ENCODE measurements at regions not wholly inside any gene's neighbourhood (a gene's known extent, or its start where the extent isn't known, plus 50 kb on each side); places are given as distances from the start of the nearest gene placed in this dataset.

DNA sequence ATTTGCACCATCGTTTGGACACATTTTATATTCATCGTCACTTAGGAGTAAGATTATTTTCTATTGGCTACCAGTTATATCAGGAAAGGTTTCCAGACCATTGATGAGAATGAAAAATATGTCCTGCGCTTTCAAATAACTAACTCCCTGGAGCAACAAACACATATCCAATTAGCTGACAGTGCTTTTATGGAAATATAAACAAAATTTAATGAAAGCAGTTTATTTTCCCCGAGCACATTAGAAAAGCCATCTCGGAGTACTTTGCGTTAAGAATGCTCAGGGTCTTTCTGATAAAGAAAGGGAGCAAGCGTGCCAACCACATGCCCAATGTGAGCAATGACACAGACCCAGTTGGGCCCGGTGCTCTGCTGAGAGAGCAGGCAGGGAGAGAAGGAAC is 85.1 kb upstream of the ZPBP start:
- Mint-ChIP-seq H3K4me3 (no peak overlapping the region), H3K36me3 (no peaks in the 10 kb centered on the region), H3K27ac (no peak overlapping the region), H3K4me1 (peaks cover 2% of the 10 kb centered on the region), H3K9me3 (no peaks in the 10 kb centered on the region), H3K27me3 (peaks cover 29% of the 10 kb centered on the region)
- CTCF ChIA-PET, result no interaction called here
- no peak for DNase-seq

DNA sequence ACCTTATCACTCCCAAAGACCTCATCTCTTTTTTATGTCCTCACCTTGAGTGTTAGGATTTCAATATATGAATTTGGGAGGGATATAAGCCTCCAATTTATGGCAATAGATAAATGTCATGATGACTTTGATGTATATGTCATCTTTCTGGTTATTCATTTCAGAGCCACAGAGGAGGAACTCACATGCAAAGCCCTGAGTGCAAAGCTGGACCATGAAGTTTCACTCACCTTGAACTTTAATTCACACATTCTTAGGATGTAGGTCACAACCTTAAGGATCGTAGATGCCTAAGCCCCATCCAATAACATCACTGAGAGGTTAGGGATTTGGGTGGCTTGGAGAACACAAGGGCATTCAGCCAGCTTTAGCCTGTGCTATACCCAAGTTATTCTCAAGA is 81.9 kb upstream of the ZPBP start:
- Mint-ChIP-seq H3K36me3 (no peaks in the 10 kb centered on the region), H3K4me3 (no peak overlapping the region), H3K27ac (no peak overlapping the region), H3K27me3 (peaks cover 48% of the 10 kb centered on the region), H3K4me1 (no peaks in the 10 kb centered on the region), H3K9me3 (no peaks in the 10 kb centered on the region)
- CTCF ChIA-PET, result interaction anchor here (1.0 to 1.2 kb wide), 2 partner anchors 12 to 244 kb away, joined by 3 to 4 read pairs; no protein-coding TSS in a partner anchor
- no peak for DNase-seq

DNA sequence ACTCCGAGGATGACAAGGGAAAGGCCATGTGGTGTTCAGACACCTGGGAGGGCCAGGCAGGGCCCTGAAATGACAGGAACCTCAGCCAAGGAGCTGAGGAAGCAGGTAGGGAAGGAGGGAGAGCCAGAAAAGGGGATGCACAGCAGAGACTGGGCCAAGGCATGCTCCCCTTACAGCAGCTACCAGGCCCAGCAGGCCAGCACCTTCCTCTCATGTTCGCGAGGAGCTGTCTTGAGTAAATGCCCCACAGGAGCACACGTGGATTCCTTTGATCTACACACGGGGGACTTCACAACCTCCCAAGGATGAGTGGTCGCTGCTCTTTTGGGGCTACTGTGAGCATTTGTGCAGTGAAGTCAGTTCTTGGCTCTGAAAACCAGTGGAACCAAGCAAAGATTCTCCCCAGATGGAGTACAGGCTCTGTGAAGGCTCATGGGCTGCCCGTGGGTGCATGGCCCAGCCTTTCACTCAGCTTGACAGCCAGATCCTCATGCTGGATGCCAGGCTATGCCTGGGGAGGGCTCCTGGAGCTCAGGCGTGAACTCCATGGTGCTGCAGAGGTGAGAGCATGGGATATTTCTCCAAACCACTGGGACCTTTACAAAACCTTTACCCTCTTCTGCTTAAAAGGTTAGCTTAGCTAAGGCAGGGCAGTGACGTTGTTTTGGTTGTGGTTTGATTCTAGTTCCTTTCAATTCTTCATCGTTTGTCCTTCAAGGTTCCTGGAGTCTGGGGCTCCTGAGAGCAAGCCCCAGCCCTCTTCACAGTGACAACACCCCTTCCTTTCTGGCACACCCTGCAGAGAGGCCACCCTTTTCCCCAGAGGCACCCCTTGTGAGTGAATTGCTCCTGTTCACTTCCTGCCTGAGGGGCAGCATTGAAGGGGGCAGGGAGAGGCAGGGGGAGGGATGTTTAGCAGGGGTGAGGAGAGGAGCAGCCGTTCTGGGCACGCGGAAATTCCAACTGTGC is 74.2 kb upstream of the ZPBP start:
- CTCF ChIA-PET, result no interaction called here
- no peaks in the 10 kb centered on the region for H3K36me3 Mint-ChIP-seq
- H3K4me3 Mint-ChIP-seq, result no peak overlapping the region
- no peaks in the 10 kb centered on the region for H3K9me3 Mint-ChIP-seq
- DNase-seq, result peak; percentile 47
- H3K27ac Mint-ChIP-seq, result peak overlapping the region; percentile 79
- peaks cover 61% of the 10 kb centered on the region for H3K4me1 Mint-ChIP-seq
- peaks cover 21% of the 10 kb centered on the region for H3K27me3 Mint-ChIP-seq

DNA sequence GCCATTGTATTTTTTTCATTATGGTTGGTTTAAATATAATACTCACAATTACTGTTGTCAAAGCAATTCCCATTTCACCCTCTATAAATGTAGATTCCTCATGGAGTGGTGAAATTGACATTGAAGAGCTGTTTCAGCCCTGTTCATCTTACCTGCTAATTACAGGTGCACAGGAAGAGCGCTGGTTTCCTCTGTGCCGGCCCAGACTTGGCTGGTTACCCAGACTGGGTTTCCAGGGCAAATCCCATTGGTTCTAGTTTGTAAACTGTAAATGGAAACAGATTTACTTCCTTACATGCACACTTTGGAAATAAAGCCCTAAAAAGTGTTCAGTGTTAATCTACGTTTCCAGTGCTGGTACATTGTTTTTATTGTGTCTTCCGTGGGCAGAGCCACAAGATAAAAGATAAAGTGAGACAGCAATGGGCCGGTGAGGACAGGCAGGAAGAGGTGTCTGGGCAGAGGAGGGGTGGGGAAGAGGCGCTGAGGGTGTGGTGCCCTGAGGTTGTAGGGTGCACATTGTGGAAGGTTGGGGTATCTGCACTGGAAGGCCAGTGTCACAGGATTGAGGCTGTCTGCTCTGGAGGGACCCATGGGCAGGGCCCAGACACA is 71.6 kb upstream of the ZPBP start:
- H3K9me3 Mint-ChIP-seq, result no peaks in the 10 kb centered on the region
- H3K4me1 Mint-ChIP-seq, result peaks cover 74% of the 10 kb centered on the region
- peak overlapping the region; percentile 36 for H3K4me3 Mint-ChIP-seq
- DNase-seq, result peak; percentile 58
- CTCF ChIA-PET, result interaction anchor here (1.2 kb wide), 1 partner anchor 254 kb away, joined by 3 read pairs; no protein-coding TSS in a partner anchor
- H3K36me3 Mint-ChIP-seq, result no peaks in the 10 kb centered on the region
- H3K27ac Mint-ChIP-seq, result peak overlapping the region; percentile 81
- peaks cover 6% of the 10 kb centered on the region for H3K27me3 Mint-ChIP-seq

DNA sequence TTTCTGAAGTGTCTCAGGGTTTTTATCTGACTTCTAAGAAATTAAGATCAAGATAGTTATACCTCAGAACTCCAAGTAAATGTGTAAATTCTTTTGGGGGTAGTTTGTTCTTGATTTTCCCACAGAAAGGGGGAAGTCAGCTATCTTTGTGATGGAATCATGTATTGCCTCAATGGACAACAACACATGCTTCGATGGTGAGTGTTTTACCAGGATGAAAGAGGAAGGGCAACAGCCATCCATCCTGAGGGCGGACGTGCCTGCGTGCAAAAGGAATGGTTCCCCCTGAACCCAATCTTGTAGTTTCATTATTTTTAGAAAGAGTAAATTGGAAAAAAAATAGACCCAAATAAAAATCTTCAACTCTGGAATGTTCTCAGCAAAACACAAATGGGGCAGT is 67.2 kb upstream of the ZPBP start:
- no peak overlapping the region for H3K27ac Mint-ChIP-seq
- H3K4me1 Mint-ChIP-seq, result peaks cover 59% of the 10 kb centered on the region
- CTCF ChIA-PET, result no interaction called here

DNA sequence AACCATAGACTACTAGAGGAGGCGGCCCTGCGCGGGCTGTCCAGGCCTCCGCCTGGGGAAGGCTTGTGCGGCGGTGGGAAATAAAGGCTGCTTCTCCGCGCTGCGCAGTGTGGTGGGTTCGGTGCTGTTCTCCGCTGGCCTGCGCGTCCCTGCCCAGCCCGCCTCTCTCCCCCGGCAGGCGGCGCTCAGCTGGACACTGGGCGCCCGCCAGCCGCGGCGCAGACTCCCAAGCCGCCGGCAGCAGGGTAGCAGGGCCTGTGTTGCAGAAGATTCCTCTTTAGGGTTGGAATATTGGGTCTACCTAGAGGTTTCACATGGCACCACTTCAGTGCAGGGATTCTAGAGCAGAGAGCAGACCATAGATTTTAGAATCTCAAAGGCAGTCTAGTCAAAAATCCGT is 66.1 kb upstream of the ZPBP start:
- DNase-seq, result no peak
- Mint-ChIP-seq H3K27ac (no peak overlapping the region), H3K4me1 (peaks cover 52% of the 10 kb centered on the region), H3K4me3 (no peak overlapping the region), H3K9me3 (no peaks in the 10 kb centered on the region), H3K27me3 (peaks cover 6% of the 10 kb centered on the region), H3K36me3 (no peaks in the 10 kb centered on the region)
- CTCF ChIA-PET, result no interaction called here

More for the DNA sequence above, 67.2 kb upstream of the ZPBP start:
- no peaks in the 10 kb centered on the region for H3K9me3 Mint-ChIP-seq
- H3K4me3 Mint-ChIP-seq, result no peak overlapping the region
- no peak for DNase-seq
- no peaks in the 10 kb centered on the region for H3K36me3 Mint-ChIP-seq
- peaks cover 6% of the 10 kb centered on the region for H3K27me3 Mint-ChIP-seq

DNA sequence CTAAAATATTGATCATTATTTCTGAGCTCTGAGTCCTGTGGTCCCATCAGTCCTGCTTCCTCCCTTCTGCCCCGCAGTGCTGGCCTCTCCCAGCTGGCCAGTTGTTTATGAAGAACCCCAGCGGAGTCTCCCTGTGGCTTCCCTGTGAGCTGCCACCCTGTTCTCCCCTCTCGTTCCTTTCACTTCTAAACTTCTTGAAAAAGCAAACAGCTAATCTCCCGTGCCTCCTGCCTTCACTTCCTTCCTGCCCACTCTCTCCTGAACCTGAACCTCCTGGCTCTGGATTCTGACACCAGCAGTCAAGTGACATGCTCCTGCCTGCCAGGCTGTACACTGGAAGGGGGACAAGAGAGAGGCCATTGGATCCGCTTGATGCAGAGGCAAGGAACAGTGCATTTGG is 63.7 kb upstream of the ZPBP start:
- H3K4me3 Mint-ChIP-seq, result peak overlapping the region; percentile 42
- no peaks in the 10 kb centered on the region for H3K36me3 Mint-ChIP-seq
- CTCF ChIA-PET, result interaction anchor here (0.5 to 2.7 kb wide), 6 partner anchors 10 to 985 kb away, joined by 3 to 16 read pairs (median 4); no protein-coding TSS in a partner anchor
- peaks cover 6% of the 10 kb centered on the region for H3K27me3 Mint-ChIP-seq
- DNase-seq, result no peak
- peaks cover 43% of the 10 kb centered on the region for H3K4me1 Mint-ChIP-seq
- no peaks in the 10 kb centered on the region for H3K9me3 Mint-ChIP-seq
- H3K27ac Mint-ChIP-seq, result peak overlapping the region; percentile 72

DNA sequence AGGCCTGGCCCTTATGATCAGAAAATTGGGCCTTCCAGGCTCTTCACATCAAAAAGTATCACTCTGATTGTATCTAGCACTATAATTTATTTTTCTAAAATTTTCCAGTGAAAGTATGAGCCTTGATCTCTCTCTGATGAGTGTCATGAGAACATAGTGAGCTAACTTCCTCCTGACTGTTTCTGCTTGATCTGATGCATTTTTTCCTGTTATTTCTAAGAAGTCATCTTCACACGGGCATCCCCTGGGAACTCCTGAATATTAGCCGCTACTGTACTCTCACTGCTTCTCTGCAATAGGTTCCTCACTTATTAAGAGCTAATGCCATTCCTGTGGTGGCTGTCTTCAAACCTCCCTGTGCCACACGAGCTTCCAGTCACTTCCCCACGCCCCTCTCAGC is 63.1 kb upstream of the ZPBP start:
- H3K4me1 Mint-ChIP-seq, result peaks cover 45% of the 10 kb centered on the region
- H3K9me3 Mint-ChIP-seq, result no peaks in the 10 kb centered on the region
- CTCF ChIA-PET, result interaction anchor here (0.5 to 2.7 kb wide), 8 partner anchors 9 to 985 kb away, joined by 3 to 16 read pairs (median 4); no protein-coding TSS in a partner anchor
- peaks cover 5% of the 10 kb centered on the region for H3K27me3 Mint-ChIP-seq
- peak overlapping the region; percentile 72 for H3K27ac Mint-ChIP-seq
- DNase-seq, result no peak
- no peak overlapping the region for H3K4me3 Mint-ChIP-seq
- H3K36me3 Mint-ChIP-seq, result no peaks in the 10 kb centered on the region

DNA sequence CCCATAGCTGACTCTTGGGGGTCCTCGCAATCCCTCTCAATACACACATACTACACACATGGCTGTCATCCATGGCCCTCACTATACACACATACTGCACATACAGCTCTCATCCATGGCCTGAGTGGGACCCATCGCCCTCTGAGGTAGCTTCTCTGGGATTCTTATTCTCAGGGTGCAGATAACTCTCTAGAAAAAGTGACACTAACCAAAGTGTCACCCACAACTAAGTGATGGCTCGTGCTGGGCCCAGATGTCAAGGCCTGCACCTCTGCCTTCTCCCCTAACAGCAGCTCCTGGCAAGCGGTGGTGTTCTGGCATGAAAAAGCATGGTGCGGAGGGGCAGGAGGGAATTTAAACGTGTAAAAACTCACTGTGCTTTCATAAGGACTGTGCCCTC is 62.7 kb upstream of the ZPBP start:
- Mint-ChIP-seq H3K9me3 (no peaks in the 10 kb centered on the region), H3K4me3 (no peak overlapping the region)
- CTCF ChIA-PET, result interaction anchor here (0.5 to 2.7 kb wide), 7 partner anchors 9 to 289 kb away, joined by 3 to 16 read pairs (median 4); no protein-coding TSS in a partner anchor

DNA sequence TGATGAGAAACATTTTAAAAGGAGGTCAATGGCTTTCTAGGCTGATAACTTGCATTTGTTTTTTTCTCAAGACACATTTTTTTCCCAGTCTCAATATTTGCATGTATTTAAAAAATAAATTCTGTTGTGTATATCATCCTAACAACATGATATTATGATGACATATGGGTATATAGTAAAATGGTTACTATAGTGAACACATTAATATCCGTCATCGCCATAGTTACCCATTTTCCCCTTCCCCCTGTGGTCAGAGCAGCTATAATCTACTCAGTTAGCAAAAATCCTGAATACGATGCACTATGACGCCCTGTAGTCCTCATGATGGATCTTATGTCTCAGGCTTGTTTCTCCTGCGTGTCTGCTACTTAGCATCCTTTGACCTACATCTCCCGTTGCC is 60.9 kb upstream of the ZPBP start:
- Mint-ChIP-seq H3K36me3 (no peaks in the 10 kb centered on the region), H3K27me3 (no peaks in the 10 kb centered on the region), H3K9me3 (no peaks in the 10 kb centered on the region), H3K4me1 (peaks cover 43% of the 10 kb centered on the region), H3K4me3 (no peak overlapping the region), H3K27ac (no peak overlapping the region)
- CTCF ChIA-PET, result no interaction called here
- no peak for DNase-seq

More for the DNA sequence above, 62.7 kb upstream of the ZPBP start:
- Mint-ChIP-seq H3K27ac (no peak overlapping the region), H3K36me3 (no peaks in the 10 kb centered on the region), H3K4me1 (peaks cover 42% of the 10 kb centered on the region), H3K27me3 (peaks cover 1% of the 10 kb centered on the region)
- DNase-seq, result no peak

DNA sequence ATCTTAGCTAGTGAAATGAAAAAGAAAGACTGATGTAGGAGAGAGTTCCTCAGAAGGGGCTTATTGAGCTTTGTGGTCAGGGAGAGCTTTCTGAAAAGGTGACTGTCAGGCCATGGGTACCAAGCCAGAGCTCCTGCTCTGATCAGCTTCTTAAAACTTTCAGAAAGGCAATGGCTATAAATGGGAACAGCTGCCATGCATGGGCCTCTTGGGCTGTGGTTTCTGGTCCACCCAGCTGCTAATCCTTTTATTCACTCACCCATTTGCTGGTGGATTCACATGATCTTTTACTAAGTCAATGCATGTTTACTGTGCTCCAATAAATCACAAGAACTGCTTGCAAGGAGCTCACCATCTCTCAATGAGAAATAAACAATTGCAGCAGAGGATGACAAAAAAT is 60.1 kb upstream of the ZPBP start:
- Mint-ChIP-seq H3K27ac (no peak overlapping the region), H3K36me3 (no peaks in the 10 kb centered on the region), H3K4me3 (no peak overlapping the region), H3K27me3 (no peaks in the 10 kb centered on the region), H3K4me1 (peaks cover 51% of the 10 kb centered on the region), H3K9me3 (no peaks in the 10 kb centered on the region)
- DNase-seq, result no peak
- CTCF ChIA-PET, result interaction anchor here (1.8 kb wide), 1 partner anchor 10 kb away, joined by 10 read pairs; no protein-coding TSS in a partner anchor

DNA sequence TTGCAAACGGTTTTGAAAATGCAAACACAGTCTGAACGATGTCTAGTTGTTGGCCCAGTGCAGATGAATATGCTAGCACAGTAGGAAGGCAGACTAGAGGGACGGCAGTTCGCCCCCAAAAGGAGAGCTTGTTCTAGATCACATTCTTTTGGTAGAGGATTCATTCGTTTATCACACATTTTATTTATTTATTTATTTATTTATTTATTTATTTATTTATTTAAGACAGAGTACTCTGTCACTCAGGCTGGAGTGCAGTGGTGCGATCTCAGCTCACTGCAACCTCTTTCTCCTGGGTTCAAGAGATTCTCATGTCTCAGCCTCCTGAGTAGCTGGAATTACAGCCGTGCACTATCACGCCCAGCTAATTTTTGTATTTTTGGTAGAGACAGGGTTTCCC is 59.4 kb upstream of the ZPBP start:
- CTCF ChIA-PET, result interaction anchor here (1.8 kb wide), 1 partner anchor 9 kb away, joined by 10 read pairs; no protein-coding TSS in a partner anchor
- peaks cover 58% of the 10 kb centered on the region for H3K4me1 Mint-ChIP-seq
- no peak overlapping the region for H3K27ac Mint-ChIP-seq

DNA sequence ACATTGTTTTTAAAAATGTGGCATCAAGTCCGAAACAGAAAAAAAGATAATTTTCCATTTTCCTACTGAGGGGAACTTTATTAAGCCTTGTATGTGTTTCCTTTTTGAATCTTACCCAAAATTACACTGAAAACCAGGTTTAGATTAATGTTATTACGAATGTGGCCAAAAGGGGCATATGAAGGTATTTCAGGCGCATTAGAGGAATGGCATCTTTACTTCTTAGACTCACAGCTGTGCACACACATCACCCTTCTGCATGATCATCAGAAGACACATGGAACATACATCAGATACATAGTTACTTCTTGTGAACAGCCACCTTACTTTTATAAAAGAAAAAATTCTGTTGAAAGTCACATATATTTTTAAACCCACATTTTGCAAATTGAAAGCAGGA is 58.6 kb upstream of the ZPBP start:
- Mint-ChIP-seq H3K4me1 (peaks cover 59% of the 10 kb centered on the region), H3K27me3 (no peaks in the 10 kb centered on the region), H3K9me3 (no peaks in the 10 kb centered on the region), H3K4me3 (no peak overlapping the region), H3K27ac (no peak overlapping the region), H3K36me3 (no peaks in the 10 kb centered on the region)
- CTCF ChIA-PET, result interaction anchor here (1.8 to 1.9 kb wide), 2 partner anchors 9 to 266 kb away, joined by 5 to 10 read pairs; no protein-coding TSS in a partner anchor
- no peak for DNase-seq

More for the DNA sequence above, 59.4 kb upstream of the ZPBP start:
- Mint-ChIP-seq H3K4me3 (no peak overlapping the region), H3K27me3 (no peaks in the 10 kb centered on the region), H3K36me3 (no peaks in the 10 kb centered on the region), H3K9me3 (no peaks in the 10 kb centered on the region)
- no peak for DNase-seq

DNA sequence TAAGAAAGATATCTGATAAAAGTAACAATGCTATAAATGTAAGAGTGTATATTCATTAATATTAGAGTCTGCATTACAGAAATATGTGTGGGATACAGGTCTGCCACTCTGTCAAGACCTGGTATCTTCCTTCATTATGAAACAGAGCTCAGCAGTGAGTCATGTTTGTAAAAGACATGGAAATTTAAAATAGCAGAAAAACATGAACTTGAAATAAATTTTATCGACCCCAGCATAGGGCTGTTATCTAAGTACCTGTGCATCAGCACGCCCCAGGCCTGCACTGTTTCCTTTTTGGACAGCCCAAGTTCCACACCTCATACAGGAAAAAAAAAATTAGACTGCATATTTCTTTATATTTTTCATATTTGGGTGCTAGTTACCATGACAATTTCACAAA is 58.0 kb upstream of the ZPBP start:
- Mint-ChIP-seq H3K9me3 (no peaks in the 10 kb centered on the region), H3K27me3 (no peaks in the 10 kb centered on the region), H3K4me1 (peaks cover 59% of the 10 kb centered on the region), H3K27ac (no peak overlapping the region), H3K4me3 (no peak overlapping the region), H3K36me3 (peaks cover 4% of the 10 kb centered on the region)
- DNase-seq, result no peak
- CTCF ChIA-PET, result interaction anchor here (1.9 kb wide), 1 partner anchor 267 kb away, joined by 5 read pairs; no protein-coding TSS in a partner anchor

Measured in activated naive CD4-positive, alpha-beta T cell treated with anti-CD3 and anti-CD28 coated beads, Interleukin-2, amount 10 ng/mL, durations not matched to agents 7 days and 5 days (primary cell).